NB4 (cell line): ENCODE measurements at regions not wholly inside any gene's neighbourhood (a gene's known extent, or its start where the extent isn't known, plus 50 kb on each side); places are given as distances from the start of the nearest gene placed in this dataset.

Experiments used
- MYC ChIP-seq: IDR thresholded peaks from 2 replicates; pipeline ENCODE4 v1.6.1; 2011; ENCODE audit warnings: low read depth, low read length
- POLR2A ChIP-seq: IDR thresholded peaks from 2 replicates; pipeline ENCODE4 v1.6.1; 2011; ENCODE audit warnings: mild to moderate bottlenecking; ENCODE audit not compliant: insufficient read length; ENCODE audit errors: extremely low read depth
- TF ChIP-seq, protein P1 (sequence below): IDR thresholded peaks from one replicate; pipeline ENCODE4 v1.5.1; 2012; ENCODE audit warnings: low read depth, low read length
- TF ChIP-seq, protein P2 (sequence below): IDR thresholded peaks from 2 replicates; pipeline ENCODE4 v1.6.1; 2011; ENCODE audit warnings: low read depth, low read length

DNA sequence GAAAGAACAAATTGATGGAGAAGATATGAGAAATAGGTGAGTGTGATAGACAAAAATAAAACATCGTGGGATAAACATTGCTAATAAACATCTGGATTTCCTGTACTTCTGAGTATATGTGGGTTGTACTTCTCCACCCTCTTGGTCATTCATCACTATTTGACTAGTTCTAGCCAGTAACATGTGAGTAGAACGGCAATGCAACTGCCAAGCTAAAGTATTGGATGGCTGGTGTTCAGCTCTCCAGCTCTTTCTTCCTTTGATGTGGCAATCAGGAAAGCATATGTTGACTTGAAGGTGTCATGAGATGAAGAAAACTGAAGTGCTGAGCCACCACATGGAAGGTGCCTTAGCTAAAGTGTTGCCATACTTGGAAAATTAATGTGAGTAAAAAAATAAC, 144.9 kb downstream of the SCG2 start:
- TF ChIP-seq, protein P1, sequence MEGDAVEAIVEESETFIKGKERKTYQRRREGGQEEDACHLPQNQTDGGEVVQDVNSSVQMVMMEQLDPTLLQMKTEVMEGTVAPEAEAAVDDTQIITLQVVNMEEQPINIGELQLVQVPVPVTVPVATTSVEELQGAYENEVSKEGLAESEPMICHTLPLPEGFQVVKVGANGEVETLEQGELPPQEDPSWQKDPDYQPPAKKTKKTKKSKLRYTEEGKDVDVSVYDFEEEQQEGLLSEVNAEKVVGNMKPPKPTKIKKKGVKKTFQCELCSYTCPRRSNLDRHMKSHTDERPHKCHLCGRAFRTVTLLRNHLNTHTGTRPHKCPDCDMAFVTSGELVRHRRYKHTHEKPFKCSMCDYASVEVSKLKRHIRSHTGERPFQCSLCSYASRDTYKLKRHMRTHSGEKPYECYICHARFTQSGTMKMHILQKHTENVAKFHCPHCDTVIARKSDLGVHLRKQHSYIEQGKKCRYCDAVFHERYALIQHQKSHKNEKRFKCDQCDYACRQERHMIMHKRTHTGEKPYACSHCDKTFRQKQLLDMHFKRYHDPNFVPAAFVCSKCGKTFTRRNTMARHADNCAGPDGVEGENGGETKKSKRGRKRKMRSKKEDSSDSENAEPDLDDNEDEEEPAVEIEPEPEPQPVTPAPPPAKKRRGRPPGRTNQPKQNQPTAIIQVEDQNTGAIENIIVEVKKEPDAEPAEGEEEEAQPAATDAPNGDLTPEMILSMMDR = no peak
- TF ChIP-seq POLR2A (no peak), MYC (no peak)
- TF ChIP-seq, protein P2, sequence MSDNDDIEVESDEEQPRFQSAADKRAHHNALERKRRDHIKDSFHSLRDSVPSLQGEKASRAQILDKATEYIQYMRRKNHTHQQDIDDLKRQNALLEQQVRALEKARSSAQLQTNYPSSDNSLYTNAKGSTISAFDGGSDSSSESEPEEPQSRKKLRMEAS = no peak
